Epidermal melanocyte (primary cell): ENCODE measurements at regions not wholly inside any gene's neighbourhood (a gene's known extent, or its start where the extent isn't known, plus 50 kb on each side); places are given as distances from the start of the nearest gene placed in this dataset.
"Not testable (repeated sequence)": the region's sequence is repeated elsewhere in the genome, so short reads cannot be mapped to it uniquely, and the experiment has no call there.

ENCODE experiments used
- DNase-seq: peaks from one replicate; pipeline ENCODE4 v3.0.0; 2011; ENCODE audit warnings: low spot score; ENCODE audit not compliant: insufficient read length

DNA sequence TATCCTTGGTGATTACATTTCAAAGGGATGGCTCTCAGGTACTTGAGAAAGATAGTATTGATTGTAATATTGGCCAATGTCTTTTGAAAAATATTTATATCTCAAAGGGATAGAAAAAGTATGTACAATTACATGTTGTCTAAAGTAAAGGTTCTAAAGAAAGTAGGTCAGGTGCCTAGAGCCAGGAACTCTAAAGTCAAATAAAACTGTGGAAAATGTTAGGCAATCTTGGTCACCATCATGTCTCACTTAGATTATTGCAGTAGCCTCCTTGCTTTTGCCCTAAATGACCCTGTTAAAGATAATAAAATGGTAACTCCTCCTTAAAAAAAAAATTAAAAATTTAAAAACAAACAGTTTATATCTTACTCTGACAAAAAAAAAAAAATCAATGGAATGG lies 198.5 kb upstream of the ARPP21 start:
- no peak for DNase-seq

DNA sequence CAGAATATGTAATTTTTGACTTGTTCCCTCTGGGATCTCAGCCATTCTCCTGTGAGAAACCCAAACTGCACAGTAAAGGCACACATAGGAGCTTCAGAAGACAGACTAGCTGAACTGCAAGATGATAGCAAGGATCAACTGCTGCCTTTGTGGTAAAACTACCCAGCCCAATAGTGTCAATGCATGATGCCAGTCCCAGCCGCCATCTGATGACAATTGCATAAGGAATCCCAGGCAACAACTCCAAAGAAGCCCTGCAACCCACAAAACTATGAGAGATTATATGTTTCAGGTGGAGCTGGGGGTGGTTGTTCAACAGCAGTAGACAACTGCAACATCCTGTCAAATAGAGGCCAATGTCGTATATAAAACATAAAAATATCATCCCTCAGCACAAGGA lies 192.4 kb upstream of the ARPP21 start:
- no peak for DNase-seq

DNA sequence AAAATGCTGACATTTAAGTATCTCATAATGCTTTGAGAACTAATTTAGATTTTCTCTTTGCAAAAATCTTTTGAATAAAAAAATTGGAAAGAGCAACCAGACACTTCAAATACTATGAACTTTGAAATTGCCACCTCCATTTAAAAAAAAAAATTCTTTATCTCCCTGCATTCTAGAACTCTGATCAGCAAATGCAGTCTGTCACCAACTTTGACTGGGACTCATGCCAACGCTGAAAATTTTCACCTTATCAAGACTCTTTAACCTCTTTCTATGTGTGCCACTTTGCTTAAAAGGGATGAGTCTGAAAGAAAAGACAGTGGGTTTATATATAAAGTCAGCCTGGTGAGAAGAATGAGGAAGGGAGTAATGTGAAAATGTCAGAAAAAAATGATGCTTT lies 191.2 kb upstream of the ARPP21 start:
- DNase-seq, result no peak

- DNase-seq, result no peak
Observed at GRCh38 chr3:35448681-35449080, 190.6 kb upstream of the ARPP21 start.

DNA sequence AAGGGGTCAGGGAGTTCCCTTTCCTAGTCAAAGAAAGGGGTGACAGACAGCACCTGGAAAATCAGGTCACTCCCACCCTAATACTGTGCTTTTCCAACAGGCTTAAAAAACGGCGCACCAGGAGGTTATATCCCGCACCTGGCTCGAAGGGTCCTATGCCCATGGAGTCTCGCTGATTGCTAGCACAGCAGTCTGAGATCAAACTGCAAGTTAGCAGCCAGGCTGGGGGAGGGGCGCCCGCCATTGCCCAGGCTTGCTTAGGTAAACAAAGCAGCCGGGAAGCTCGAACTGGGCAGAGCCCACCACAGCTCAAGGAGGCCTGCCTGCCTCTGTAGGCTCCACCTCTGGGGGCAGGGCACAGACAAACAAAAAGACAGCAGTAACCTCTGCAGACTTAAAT lies 184.5 kb upstream of the ARPP21 start:
- not testable (repeated sequence) for DNase-seq

- no peak for DNase-seq
Observed at GRCh38 chr3:35473956-35474355, 165.4 kb upstream of the ARPP21 start.

- not testable (repeated sequence) for DNase-seq
Observed at GRCh38 chr3:35482566-35482965, 156.8 kb upstream of the ARPP21 start.

DNA sequence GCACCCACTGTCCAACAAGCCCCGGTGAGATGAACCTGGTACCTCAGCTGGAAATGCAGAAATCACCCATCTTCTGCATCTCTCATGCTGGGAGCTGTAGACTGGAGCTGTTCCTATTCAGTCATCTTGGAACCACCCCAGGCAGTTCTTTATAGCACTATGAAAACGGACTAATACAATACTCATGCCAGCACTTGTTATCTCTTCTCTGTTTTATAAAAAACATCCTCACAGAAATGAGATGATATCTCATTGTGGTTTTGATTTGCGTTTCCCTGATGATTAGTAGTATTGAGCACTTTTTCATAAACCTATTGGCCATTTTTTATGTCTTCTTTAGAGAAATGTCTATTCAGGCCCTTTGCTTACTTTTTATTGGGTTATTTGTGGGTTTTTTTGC lies 156.2 kb upstream of the ARPP21 start:
- DNase-seq, result no peak

DNA sequence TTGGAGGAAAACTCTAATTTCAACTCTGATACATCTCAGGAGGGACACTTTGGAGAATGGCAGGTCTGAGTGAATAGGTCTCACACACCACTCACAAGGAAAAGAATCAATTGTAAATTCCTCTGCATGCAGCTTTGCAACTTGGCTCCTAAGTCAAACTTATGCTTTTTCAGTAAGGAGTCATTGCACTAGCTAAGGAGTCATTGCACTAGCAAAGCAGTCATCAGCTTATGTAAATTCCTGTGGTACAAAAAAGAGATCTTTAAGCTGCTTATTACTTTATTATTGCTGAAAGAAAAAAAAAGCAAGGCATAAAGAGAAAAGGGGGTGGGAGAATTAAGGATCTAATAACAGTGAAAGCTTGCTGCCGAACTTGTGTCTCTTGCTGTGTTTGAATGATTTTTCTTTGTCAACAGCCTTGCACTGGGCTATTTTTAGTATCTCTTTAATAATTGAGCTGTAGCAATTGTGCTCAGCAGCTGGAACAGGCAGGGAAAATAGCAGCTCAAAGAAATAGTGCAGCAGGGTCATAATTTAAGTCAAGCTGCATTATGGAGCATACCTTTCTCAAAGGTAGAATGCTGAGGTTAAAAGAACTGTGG lies 154.3 kb upstream of the ARPP21 start:
- no peak for DNase-seq

GRCh38 chr3:35486295-35486694 lies 153.0 kb upstream of the ARPP21 start:
- no peak for DNase-seq

DNA sequence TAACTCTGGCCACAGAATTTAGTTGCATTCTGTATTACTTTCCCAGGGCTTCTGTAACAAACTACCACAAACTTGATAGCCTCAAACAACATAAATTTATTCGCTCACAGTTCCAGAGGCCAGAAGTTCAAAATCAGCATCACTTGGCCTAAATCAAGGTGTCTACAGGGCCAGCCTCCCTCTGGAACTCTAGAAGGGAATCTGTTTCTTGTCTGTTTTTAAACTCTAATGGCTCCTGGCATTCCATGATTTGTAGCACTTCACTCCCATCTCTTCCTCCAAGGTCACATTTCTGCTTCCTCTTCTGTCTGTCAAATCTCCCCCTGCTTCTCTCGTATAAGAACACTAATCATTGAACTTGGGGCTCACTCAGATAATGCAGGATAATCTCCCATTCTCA lies 151.9 kb upstream of the ARPP21 start:
- no peak for DNase-seq

GRCh38 chr3:35488526-35488925 lies 150.8 kb upstream of the ARPP21 start:
- DNase-seq, result no peak

DNA sequence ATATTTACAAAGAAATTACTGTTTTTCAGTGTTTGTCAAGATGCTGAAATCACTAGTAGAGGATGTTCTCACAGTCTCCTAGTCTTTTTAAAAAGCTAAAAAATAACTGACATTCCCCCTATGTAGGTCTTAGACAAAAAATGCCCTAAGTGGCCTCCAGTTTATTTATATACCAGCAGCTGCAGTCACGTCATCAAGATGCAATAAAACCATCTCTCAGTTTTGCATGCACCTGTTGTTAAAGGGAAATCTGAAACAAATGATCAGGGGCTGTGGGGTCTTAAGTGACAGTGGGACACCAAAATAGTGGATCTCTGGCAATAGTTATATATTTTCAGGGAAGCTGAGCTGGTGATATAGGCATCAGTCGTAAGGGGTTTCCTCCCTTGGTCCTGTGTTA lies 146.5 kb upstream of the ARPP21 start:
- no peak for DNase-seq

- DNase-seq, result no peak
Observed at GRCh38 chr3:35498506-35499210, 140.7 kb upstream of the ARPP21 start.

DNA sequence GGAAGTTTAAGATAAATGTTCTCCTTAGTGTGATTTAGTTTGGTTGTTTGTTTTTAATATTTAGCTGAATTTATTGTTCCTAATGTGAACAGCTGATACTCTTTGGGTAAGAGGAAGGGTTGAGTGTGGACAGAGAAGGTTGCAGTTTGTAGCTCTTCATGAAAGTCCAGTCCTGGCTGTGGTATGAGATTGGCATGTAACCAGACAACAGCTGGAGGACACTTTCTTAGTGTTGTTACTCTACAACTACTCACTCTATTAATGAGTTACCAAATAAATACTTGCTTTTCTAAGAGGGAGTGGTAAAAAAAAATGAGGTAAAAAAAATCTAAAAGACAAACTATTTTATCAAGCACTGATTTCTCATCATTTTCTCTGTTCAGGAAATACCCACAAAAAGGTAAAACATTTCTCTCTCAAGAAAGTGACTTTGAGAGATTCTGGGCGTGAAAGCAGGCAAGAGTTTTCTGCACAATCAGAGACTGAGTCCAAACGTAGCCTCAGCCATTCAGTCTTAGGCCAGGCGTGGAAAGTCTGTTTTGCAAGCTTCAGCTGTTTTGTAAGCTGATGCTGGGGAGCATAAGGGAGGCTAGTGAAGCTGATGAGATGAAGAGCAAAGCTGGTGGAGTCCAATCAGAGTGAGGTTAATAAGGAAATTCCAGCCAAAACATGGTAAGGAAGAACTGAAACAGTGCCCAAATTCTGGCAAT lies 138.5 kb upstream of the ARPP21 start:
- DNase-seq, result no peak

DNA sequence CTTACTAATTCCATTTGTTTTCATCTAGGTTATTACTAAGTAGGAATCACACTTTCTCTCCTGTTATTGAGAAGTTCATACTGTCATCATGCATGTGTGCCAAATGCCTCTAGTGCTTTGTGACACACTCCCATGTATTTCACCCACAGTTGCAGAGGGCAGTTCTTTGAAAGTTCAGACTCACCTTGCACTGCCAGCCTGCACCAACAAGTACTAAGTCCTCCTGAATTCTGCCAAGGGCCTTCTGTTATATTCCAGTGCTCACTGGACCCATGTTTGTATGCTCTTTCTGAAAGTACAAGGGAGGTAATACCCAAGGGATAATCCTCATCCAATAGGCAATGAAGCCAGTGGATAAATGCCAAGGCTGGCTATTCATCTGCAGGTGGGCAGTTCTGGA lies 136.6 kb upstream of the ARPP21 start:
- DNase-seq, result no peak

GRCh38 chr3:35505181-35505580 lies 134.1 kb upstream of the ARPP21 start:
- DNase-seq, result no peak

- DNase-seq, result no peak
Observed at GRCh38 chr3:35505772-35506171, 133.6 kb upstream of the ARPP21 start.

- no peak for DNase-seq
Observed at GRCh38 chr3:35519936-35520335, 119.4 kb upstream of the ARPP21 start.

- DNase-seq, result no peak
Observed at GRCh38 chr3:35521196-35521595, 118.1 kb upstream of the ARPP21 start.

GRCh38 chr3:35522450-35522849 lies 116.9 kb upstream of the ARPP21 start:
- no peak for DNase-seq

DNA sequence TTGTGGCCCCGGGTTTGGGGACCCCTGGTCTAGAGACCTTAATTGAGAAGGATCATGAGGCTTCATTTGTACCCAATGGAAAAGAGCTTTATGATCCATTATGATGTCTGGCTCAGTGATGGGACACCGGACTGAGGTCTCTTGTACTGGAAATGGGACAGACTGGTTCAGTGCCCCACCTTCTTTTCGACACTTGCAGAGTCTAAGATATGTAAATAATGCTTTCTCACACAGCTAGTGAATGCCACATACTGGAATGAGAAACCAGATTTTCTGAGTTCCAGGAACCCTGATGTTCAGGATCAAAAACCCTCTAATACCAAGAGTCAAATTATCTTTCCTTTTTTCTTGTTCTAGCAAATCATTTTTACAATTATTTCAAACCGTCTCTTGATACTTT lies 116.3 kb upstream of the ARPP21 start:
- DNase-seq, result no peak

DNA sequence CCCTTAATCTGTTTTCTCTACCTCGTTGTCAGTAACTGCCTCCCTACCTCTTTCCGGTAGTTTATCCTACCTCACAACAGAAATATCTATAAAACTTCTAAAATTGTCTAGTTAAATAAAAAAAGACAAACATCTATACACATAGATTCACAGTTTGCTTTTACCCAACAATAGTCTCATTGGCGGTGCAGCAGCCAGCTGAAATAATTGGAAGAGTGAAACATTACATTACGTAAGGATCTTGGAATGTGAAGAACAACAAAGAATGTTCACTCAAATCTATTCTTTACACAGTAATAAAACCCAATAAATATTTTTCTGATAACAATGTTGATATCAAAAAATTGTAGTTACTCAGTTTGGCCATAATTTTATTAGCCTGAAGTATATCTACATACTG lies 115.5 kb upstream of the ARPP21 start:
- DNase-seq, result no peak
